ENCODE measurements at regions not wholly inside any gene's neighbourhood (a gene's known extent, or its start where the extent isn't known, plus 50 kb on each side); places are given as distances from the start of the nearest gene placed in this dataset.
A peak's percentile ranks its signal among the peaks of the same experiment; 100 is the strongest.
"Not testable (repeated sequence)": the region's sequence is repeated elsewhere in the genome, so short reads cannot be mapped to it uniquely, and the experiment has no call there.

DNA sequence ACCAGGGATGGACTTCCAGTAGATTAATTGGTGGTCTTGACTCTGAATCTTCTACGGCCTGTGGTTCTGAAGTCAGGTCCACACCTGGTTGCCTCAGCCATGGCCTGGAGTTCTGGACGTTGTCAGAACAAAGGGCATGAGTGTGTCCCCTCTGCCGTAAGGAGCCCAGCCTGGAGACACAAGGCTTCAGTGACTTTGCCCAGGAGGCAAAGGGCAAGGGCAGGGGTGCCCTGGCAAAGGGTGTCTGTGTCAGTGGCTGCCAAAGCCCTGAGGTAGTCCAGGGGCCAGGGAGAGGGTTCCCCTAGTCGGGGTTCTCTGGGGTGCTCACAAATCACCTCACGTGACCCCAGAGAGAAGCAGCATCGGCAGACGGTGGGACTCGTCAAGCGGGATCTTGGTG lies 273.2 kb upstream of the ZNF32 start:
- Histone ChIP-seq H3K9me3 (ENCODE audit: control insufficient read depth in 2 of 2, low read length in 2 of 2) (no peaks in the 10 kb centered on the region), H3K27ac (ENCODE audit: low read depth in 2 of 2, low read length in 2 of 2) (no peak overlapping the region), H3K4me3 (ENCODE audit: low read length in 2 of 2) (no peak overlapping the region), H3K27me3 (ENCODE audit: control insufficient read depth in 2 of 2, insufficient read depth in 2 of 2, low read length in 2 of 2) (no peaks in the 10 kb centered on the region), H3K4me1 (ENCODE audit: control insufficient read depth in 2 of 2, insufficient read depth in 2 of 2, low read length in 2 of 2) (no peaks in the 10 kb centered on the region), H3K36me3 (ENCODE audit: control insufficient read depth in 2 of 2, insufficient read depth in 2 of 2, low read length in 2 of 2) (no peaks in the 10 kb centered on the region), H3K9ac (ENCODE audit: low read depth in 1 of 2, low read length in 2 of 2) (no peak overlapping the region)

GRCh38 chr10:43921478-43921877 lies 272.8 kb upstream of the ZNF32 start:
- no peaks in the 10 kb centered on the region for H3K36me3 ChIP-seq (ENCODE audit: control insufficient read depth in 2 of 2, insufficient read depth in 2 of 2, low read length in 2 of 2)
- no peak overlapping the region for H3K4me3 ChIP-seq (ENCODE audit: low read length in 2 of 2)
- H3K9me3 ChIP-seq (ENCODE audit: control insufficient read depth in 2 of 2, low read length in 2 of 2), result no peaks in the 10 kb centered on the region
- no peak overlapping the region for H3K9ac ChIP-seq (ENCODE audit: low read depth in 1 of 2, low read length in 2 of 2)
- no peaks in the 10 kb centered on the region for H3K27me3 ChIP-seq (ENCODE audit: control insufficient read depth in 2 of 2, insufficient read depth in 2 of 2, low read length in 2 of 2)
- no peak overlapping the region for H3K27ac ChIP-seq (ENCODE audit: low read depth in 2 of 2, low read length in 2 of 2)
- H3K4me1 ChIP-seq (ENCODE audit: control insufficient read depth in 2 of 2, insufficient read depth in 2 of 2, low read length in 2 of 2), result no peaks in the 10 kb centered on the region

DNA sequence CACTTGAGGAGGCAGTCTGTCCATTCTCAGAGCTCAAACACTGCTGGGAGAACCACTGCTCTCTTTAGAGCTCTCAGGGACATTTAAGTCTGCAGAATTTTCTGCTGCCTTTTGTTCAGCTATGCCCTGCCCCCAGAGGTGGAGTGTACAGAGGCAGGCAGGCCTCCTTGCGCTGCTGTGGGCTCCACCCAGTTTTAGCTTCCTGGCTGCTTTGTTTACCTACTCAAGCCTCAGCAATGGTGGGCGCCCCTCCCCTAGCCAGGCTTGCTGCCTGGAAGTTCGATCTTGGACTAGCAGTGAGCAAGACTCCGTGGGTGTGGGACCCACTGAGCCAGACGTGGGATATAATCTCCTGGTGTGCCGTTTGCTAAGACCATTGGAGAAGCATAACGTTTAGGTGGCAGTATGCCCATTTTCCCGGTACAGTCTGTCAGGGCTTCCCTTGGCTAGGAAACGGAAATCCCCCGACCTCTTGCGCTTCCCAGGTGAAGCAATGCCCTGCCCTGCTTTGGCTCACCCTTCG lies 271.6 kb upstream of the ZNF32 start:
- not testable (repeated sequence) for H3K4me1 ChIP-seq (ENCODE audit: control insufficient read depth in 2 of 2, insufficient read depth in 2 of 2, low read length in 2 of 2); H3K36me3 ChIP-seq (ENCODE audit: control insufficient read depth in 2 of 2, insufficient read depth in 2 of 2, low read length in 2 of 2); H3K27ac ChIP-seq (ENCODE audit: low read depth in 2 of 2, low read length in 2 of 2); H3K9me3 ChIP-seq (ENCODE audit: control insufficient read depth in 2 of 2, low read length in 2 of 2); H3K4me3 ChIP-seq (ENCODE audit: low read length in 2 of 2); H3K27me3 ChIP-seq (ENCODE audit: control insufficient read depth in 2 of 2, insufficient read depth in 2 of 2, low read length in 2 of 2); H3K9ac ChIP-seq (ENCODE audit: low read depth in 1 of 2, low read length in 2 of 2)

DNA sequence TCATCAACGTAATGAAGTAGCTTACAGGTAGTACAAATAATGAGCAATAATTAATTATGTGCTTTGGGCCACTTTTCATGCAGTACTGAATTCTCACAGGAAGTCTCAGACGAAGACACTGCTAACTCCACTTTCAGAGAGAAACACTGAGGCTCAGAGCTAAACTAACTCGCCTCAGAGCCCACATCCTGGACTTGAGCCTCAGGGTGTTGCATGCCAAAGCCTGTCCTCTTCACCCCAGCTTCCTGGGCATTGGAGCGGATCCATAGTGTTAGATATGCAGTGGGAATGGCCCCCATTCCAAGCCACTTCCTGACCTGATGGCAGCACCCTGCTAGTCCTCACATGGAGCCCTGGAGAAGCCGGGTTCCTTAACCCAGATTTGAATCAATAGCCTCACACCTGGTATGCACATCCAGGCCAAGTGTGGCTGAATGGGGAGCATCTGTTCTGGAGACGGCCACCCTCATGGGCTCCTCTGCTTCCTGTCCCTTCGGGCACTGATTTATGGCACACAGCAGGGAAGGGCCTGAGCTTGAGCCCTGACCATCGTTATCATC lies 265.1 kb upstream of the ZNF32 start:
- no peak overlapping the region for H3K9ac ChIP-seq (ENCODE audit: low read depth in 1 of 2, low read length in 2 of 2)
- H3K27ac ChIP-seq (ENCODE audit: low read depth in 2 of 2, low read length in 2 of 2), result no peak overlapping the region
- H3K9me3 ChIP-seq (ENCODE audit: control insufficient read depth in 2 of 2, low read length in 2 of 2), result no peaks in the 10 kb centered on the region
- no peak overlapping the region for H3K4me3 ChIP-seq (ENCODE audit: low read length in 2 of 2)
- no peaks in the 10 kb centered on the region for H3K27me3 ChIP-seq (ENCODE audit: control insufficient read depth in 2 of 2, insufficient read depth in 2 of 2, low read length in 2 of 2)
- no peaks in the 10 kb centered on the region for H3K4me1 ChIP-seq (ENCODE audit: control insufficient read depth in 2 of 2, insufficient read depth in 2 of 2, low read length in 2 of 2)
- no peaks in the 10 kb centered on the region for H3K36me3 ChIP-seq (ENCODE audit: control insufficient read depth in 2 of 2, insufficient read depth in 2 of 2, low read length in 2 of 2)

GRCh38 chr10:43912469-43912868 lies 263.8 kb upstream of the ZNF32 start:
- Histone ChIP-seq H3K27ac (ENCODE audit: low read depth in 2 of 2, low read length in 2 of 2) (no peak overlapping the region), H3K4me1 (ENCODE audit: control insufficient read depth in 2 of 2, insufficient read depth in 2 of 2, low read length in 2 of 2) (no peaks in the 10 kb centered on the region), H3K36me3 (ENCODE audit: control insufficient read depth in 2 of 2, insufficient read depth in 2 of 2, low read length in 2 of 2) (no peaks in the 10 kb centered on the region), H3K27me3 (ENCODE audit: control insufficient read depth in 2 of 2, insufficient read depth in 2 of 2, low read length in 2 of 2) (no peaks in the 10 kb centered on the region), H3K4me3 (ENCODE audit: low read length in 2 of 2) (no peak overlapping the region), H3K9ac (ENCODE audit: low read depth in 1 of 2, low read length in 2 of 2) (no peak overlapping the region), H3K9me3 (ENCODE audit: control insufficient read depth in 2 of 2, low read length in 2 of 2) (no peaks in the 10 kb centered on the region)

DNA sequence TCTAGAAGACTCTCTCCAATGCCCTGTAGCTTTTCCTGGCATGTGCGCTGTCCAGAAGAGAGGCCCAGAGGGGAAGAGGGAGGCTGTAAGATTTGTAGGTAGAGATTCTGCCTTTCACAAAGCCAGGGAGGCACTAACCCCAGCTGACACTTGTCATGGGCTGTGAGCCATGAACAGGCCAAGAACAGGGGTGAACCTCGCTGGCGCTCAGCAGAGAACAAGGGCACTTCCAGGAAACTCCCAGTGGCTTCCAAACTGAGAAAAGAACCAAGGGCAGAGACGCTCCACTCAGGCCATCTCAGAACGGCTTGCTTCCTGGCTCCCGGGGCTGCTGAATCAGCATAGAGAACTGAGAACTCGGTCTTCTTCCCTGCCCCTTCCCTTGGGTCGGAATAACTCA lies 257.8 kb upstream of the ZNF32 start:
- H3K9ac ChIP-seq (ENCODE audit: low read depth in 1 of 2, low read length in 2 of 2), result peak overlapping the region in 1 of 2 donors; percentile 18
- no peaks in the 10 kb centered on the region for H3K36me3 ChIP-seq (ENCODE audit: control insufficient read depth in 2 of 2, insufficient read depth in 2 of 2, low read length in 2 of 2)
- H3K9me3 ChIP-seq (ENCODE audit: control insufficient read depth in 2 of 2, low read length in 2 of 2), result no peaks in the 10 kb centered on the region
- H3K4me3 ChIP-seq (ENCODE audit: low read length in 2 of 2), result no peak overlapping the region
- no peaks in the 10 kb centered on the region for H3K27me3 ChIP-seq (ENCODE audit: control insufficient read depth in 2 of 2, insufficient read depth in 2 of 2, low read length in 2 of 2)
- peaks cover 0 to 3% of the 10 kb centered on the region in 2 donors for H3K4me1 ChIP-seq (ENCODE audit: control insufficient read depth in 2 of 2, insufficient read depth in 2 of 2, low read length in 2 of 2)
- peak overlapping the region; percentile 5 to 43 for H3K27ac ChIP-seq (ENCODE audit: low read depth in 2 of 2, low read length in 2 of 2)

DNA sequence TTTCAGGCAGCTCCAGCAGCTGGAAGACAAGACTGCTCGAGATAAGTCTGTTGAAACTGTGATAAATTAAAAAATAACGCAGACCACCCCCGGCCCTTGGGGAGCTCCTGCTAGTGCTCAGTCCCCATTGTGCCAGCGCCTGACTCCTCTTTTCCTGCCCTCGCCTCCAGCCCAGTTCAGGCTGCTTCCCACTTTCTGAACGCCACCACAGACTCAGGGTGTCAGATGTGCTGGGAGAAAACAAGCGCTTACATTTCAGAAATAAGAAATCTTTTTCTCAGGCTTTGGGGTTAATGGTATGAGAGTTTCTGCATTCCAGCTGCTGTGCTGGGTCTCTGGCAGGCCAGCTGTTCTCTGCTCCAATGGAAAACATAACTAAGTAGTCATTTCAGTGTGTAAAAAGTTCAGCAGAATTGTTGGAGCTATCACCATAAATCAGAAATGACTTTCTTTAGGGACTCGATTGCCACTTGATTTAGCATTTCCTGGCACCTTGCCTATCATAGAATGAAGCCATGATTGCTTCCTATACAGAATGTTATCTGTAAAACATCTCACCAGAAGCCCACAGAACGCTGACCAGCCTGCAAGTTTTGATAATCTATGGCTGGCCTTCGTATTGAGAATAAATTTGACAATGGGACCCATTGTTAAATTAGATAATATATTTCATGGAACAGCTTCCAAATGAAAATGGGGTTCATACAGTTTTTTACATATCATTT lies 257.0 kb upstream of the ZNF32 start:
- Histone ChIP-seq H3K27ac (ENCODE audit: low read depth in 2 of 2, low read length in 2 of 2) (peak overlapping the region; percentile 35 to 48), H3K9ac (ENCODE audit: low read depth in 1 of 2, low read length in 2 of 2) (no peak overlapping the region)

GRCh38 chr10:43904844-43905243 lies 256.2 kb upstream of the ZNF32 start:
- peak overlapping the region in 1 of 2 donors; percentile 16 for H3K27ac ChIP-seq (ENCODE audit: low read depth in 2 of 2, low read length in 2 of 2)
- H3K9ac ChIP-seq (ENCODE audit: low read depth in 1 of 2, low read length in 2 of 2), result no peak overlapping the region
- no peak overlapping the region for H3K4me3 ChIP-seq (ENCODE audit: low read length in 2 of 2)
- H3K36me3 ChIP-seq (ENCODE audit: control insufficient read depth in 2 of 2, insufficient read depth in 2 of 2, low read length in 2 of 2), result no peaks in the 10 kb centered on the region
- no peaks in the 10 kb centered on the region for H3K9me3 ChIP-seq (ENCODE audit: control insufficient read depth in 2 of 2, low read length in 2 of 2)
- peaks cover 0 to 3% of the 10 kb centered on the region in 2 donors for H3K4me1 ChIP-seq (ENCODE audit: control insufficient read depth in 2 of 2, insufficient read depth in 2 of 2, low read length in 2 of 2)
- H3K27me3 ChIP-seq (ENCODE audit: control insufficient read depth in 2 of 2, insufficient read depth in 2 of 2, low read length in 2 of 2), result no peaks in the 10 kb centered on the region

More for the DNA sequence above, 257.0 kb upstream of the ZNF32 start:
- H3K27me3 ChIP-seq (ENCODE audit: control insufficient read depth in 2 of 2, insufficient read depth in 2 of 2, low read length in 2 of 2), result no peaks in the 10 kb centered on the region
- no peak overlapping the region for H3K4me3 ChIP-seq (ENCODE audit: low read length in 2 of 2)
- no peaks in the 10 kb centered on the region for H3K9me3 ChIP-seq (ENCODE audit: control insufficient read depth in 2 of 2, low read length in 2 of 2)
- no peaks in the 10 kb centered on the region for H3K36me3 ChIP-seq (ENCODE audit: control insufficient read depth in 2 of 2, insufficient read depth in 2 of 2, low read length in 2 of 2)
- peaks cover 0 to 3% of the 10 kb centered on the region in 2 donors for H3K4me1 ChIP-seq (ENCODE audit: control insufficient read depth in 2 of 2, insufficient read depth in 2 of 2, low read length in 2 of 2)

GRCh38 chr10:43904301-43904700 lies 255.6 kb upstream of the ZNF32 start:
- no peak overlapping the region for H3K27ac ChIP-seq (ENCODE audit: low read depth in 2 of 2, low read length in 2 of 2)
- no peak overlapping the region for H3K9ac ChIP-seq (ENCODE audit: low read depth in 1 of 2, low read length in 2 of 2)
- no peaks in the 10 kb centered on the region for H3K27me3 ChIP-seq (ENCODE audit: control insufficient read depth in 2 of 2, insufficient read depth in 2 of 2, low read length in 2 of 2)
- H3K9me3 ChIP-seq (ENCODE audit: control insufficient read depth in 2 of 2, low read length in 2 of 2), result no peaks in the 10 kb centered on the region
- H3K4me1 ChIP-seq (ENCODE audit: control insufficient read depth in 2 of 2, insufficient read depth in 2 of 2, low read length in 2 of 2), result peaks cover 0 to 3% of the 10 kb centered on the region in 2 donors
- H3K36me3 ChIP-seq (ENCODE audit: control insufficient read depth in 2 of 2, insufficient read depth in 2 of 2, low read length in 2 of 2), result no peaks in the 10 kb centered on the region
- no peak overlapping the region for H3K4me3 ChIP-seq (ENCODE audit: low read length in 2 of 2)

DNA sequence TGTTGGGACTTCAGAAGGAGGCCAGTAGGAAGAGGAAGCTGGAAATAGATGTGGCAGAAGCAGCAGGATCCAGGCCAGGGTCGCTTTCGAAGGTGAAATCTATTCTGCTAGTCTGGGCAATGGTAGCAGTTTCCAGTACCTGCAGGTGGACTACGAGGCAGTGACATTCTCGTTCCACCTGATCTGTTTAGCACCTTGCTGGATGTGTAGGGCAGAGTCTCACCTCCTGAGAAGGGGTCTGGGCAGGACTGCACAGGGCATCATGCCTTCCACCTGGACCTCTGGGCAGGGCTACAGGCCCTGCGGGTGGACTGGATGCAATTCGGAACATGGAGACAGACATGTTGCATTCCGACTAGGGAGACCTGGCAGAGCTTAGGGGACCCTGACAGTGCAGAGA lies 254.8 kb upstream of the ZNF32 start:
- Histone ChIP-seq H3K4me3 (ENCODE audit: low read length in 2 of 2) (no peak overlapping the region), H3K9ac (ENCODE audit: low read depth in 1 of 2, low read length in 2 of 2) (no peak overlapping the region), H3K27ac (ENCODE audit: low read depth in 2 of 2, low read length in 2 of 2) (no peak overlapping the region), H3K4me1 (ENCODE audit: control insufficient read depth in 2 of 2, insufficient read depth in 2 of 2, low read length in 2 of 2) (peaks cover 0 to 3% of the 10 kb centered on the region in 2 donors), H3K36me3 (ENCODE audit: control insufficient read depth in 2 of 2, insufficient read depth in 2 of 2, low read length in 2 of 2) (no peaks in the 10 kb centered on the region), H3K9me3 (ENCODE audit: control insufficient read depth in 2 of 2, low read length in 2 of 2) (no peaks in the 10 kb centered on the region), H3K27me3 (ENCODE audit: control insufficient read depth in 2 of 2, insufficient read depth in 2 of 2, low read length in 2 of 2) (no peaks in the 10 kb centered on the region)

Data from mucosa of rectum (tissue), 2 donors.